ENCODE measurements at regions not wholly inside any gene's neighbourhood (a gene's known extent, or its start where the extent isn't known, plus 50 kb on each side); places are given as distances from the start of the nearest gene placed in this dataset.

GRCh38 chr13:34553376-34553775 is 388.7 kb upstream of the NBEA start:
- TF ChIP-seq, protein P1, sequence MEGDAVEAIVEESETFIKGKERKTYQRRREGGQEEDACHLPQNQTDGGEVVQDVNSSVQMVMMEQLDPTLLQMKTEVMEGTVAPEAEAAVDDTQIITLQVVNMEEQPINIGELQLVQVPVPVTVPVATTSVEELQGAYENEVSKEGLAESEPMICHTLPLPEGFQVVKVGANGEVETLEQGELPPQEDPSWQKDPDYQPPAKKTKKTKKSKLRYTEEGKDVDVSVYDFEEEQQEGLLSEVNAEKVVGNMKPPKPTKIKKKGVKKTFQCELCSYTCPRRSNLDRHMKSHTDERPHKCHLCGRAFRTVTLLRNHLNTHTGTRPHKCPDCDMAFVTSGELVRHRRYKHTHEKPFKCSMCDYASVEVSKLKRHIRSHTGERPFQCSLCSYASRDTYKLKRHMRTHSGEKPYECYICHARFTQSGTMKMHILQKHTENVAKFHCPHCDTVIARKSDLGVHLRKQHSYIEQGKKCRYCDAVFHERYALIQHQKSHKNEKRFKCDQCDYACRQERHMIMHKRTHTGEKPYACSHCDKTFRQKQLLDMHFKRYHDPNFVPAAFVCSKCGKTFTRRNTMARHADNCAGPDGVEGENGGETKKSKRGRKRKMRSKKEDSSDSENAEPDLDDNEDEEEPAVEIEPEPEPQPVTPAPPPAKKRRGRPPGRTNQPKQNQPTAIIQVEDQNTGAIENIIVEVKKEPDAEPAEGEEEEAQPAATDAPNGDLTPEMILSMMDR (IDR thresholded peaks at IDR 0.05 in 8 of 11, conservative IDR thresholded peaks at IDR 0.05 in 3 of 11) = no peak
- no peak for TF ChIP-seq POLR2A (IDR thresholded peaks at IDR 0.05)

Data from spleen (tissue), 7 donors.